GM19468 (cell line): ENCODE measurements at regions not wholly inside any gene's neighbourhood (a gene's known extent, or its start where the extent isn't known, plus 50 kb on each side); places are given as distances from the start of the nearest gene placed in this dataset.

Experiments
- ATAC-seq: cut with Tn5 transposase; IDR thresholded peaks from one replicate; pipeline ENCODE4 v1.9.1; 2021; ENCODE audit warnings: mild to moderate bottlenecking, moderate library complexity, moderate number of reproducible peaks; ENCODE audit not compliant: unreplicated experiment; ENCODE audit errors: extremely low read depth

GRCh38 chr13:72537395-72537780, 190.0 kb downstream of the MZT1 start:
- ATAC-seq: no peak

- ATAC-seq: no peak
Observed at GRCh38 chr13:72536714-72537394, 190.6 kb downstream of the MZT1 start.

GRCh38 chr13:72534951-72535640, 192.3 kb downstream of the MZT1 start:
- no peak for ATAC-seq

GRCh38 chr13:72530471-72530870, 197.0 kb downstream of the MZT1 start:
- no peak for ATAC-seq

- no peak for ATAC-seq
Observed at GRCh38 chr13:72527333-72527732, 200.1 kb downstream of the MZT1 start.

GRCh38 chr13:72523593-72523992, 203.8 kb downstream of the MZT1 start:
- ATAC-seq: no peak

GRCh38 chr13:72523049-72523448, 204.4 kb downstream of the MZT1 start:
- ATAC-seq: no peak

- ATAC-seq: no peak
Observed at GRCh38 chr13:72521940-72522661, 205.3 kb downstream of the MZT1 start.

- ATAC-seq: no peak
Observed at GRCh38 chr13:72514146-72514545, 213.3 kb downstream of the MZT1 start.

GRCh38 chr13:72508392-72508791, 219.0 kb downstream of the MZT1 start:
- ATAC-seq: no peak

GRCh38 chr13:72507416-72508199, 219.8 kb downstream of the MZT1 start:
- ATAC-seq: no peak

- ATAC-seq: no peak
Observed at GRCh38 chr13:72506706-72507105, 220.7 kb downstream of the MZT1 start.

GRCh38 chr13:72505376-72505775, 222.1 kb downstream of the MZT1 start:
- no peak for ATAC-seq

GRCh38 chr13:72504131-72504841, 223.1 kb downstream of the MZT1 start:
- ATAC-seq: no peak

GRCh38 chr13:72500851-72501250, 226.6 kb downstream of the MZT1 start:
- no peak for ATAC-seq

- ATAC-seq: no peak
Observed at GRCh38 chr13:72495681-72496080, 231.7 kb downstream of the MZT1 start.

GRCh38 chr13:72489751-72490150, 237.7 kb downstream of the MZT1 start:
- ATAC-seq: no peak

GRCh38 chr13:72473321-72473720, 254.1 kb downstream of the MZT1 start:
- ATAC-seq: no peak

- ATAC-seq: no peak
Observed at GRCh38 chr13:72469906-72470305, 257.5 kb downstream of the MZT1 start.

- no peak for ATAC-seq
Observed at GRCh38 chr13:72463561-72463960, 263.9 kb downstream of the MZT1 start.
